Hepatocyte (in vitro differentiated cells): ENCODE measurements at regions not wholly inside any gene's neighbourhood (a gene's known extent, or its start where the extent isn't known, plus 50 kb on each side); places are given as distances from the start of the nearest gene placed in this dataset.
"Not testable (repeated sequence)": the region's sequence is repeated elsewhere in the genome, so short reads cannot be mapped to it uniquely, and the experiment has no call there.

ENCODE experiments used
- CTCF ChIP-seq: fragments of 200-600 bp; sonication (generic); IDR thresholded peaks from 2 replicates; pipeline ENCODE4 v1.5.1; 2016; ENCODE audit warnings: antibody characterized with exemption, mild to moderate bottlenecking; ENCODE audit not compliant: poor library complexity
- EZH2phosphoT487 ChIP-seq: fragments of 200-600 bp; sonication (generic); IDR thresholded peaks from one replicate; pipeline ENCODE4 v1.6.1; 2018; ENCODE audit warnings: antibody characterized with exemption, mild to moderate bottlenecking, low read depth, moderate library complexity; ENCODE audit not compliant: unreplicated experiment, severe bottlenecking

- not testable (repeated sequence) for TF ChIP-seq EZH2phosphoT487, CTCF
These were observed 136.3 kb upstream of the PARD3 start for GRCh38 chr10:34951263-34951887.
